Right forelimb (tissue), 1 donor: ENCODE measurements at regions not wholly inside any gene's neighbourhood (a gene's known extent, or its start where the extent isn't known, plus 50 kb on each side); places are given as distances from the start of the nearest gene placed in this dataset.
"Not testable (repeated sequence)": the region's sequence is repeated elsewhere in the genome, so short reads cannot be mapped to it uniquely, and the experiment has no call there.

Source experiments
- DNase-seq: peaks from one replicate; pipeline ENCODE4 v3.0.0-alpha.2; 2018

GRCh38 chr9:86515221-86515620 lies 161.0 kb upstream of the TUT7 start:
- no peak for DNase-seq

- no peak for DNase-seq
Observed at GRCh38 chr9:86513429-86513828, 159.2 kb upstream of the TUT7 start.

GRCh38 chr9:86512929-86513328 lies 158.7 kb upstream of the TUT7 start:
- DNase-seq: no peak

GRCh38 chr9:86511614-86512360 lies 157.6 kb upstream of the TUT7 start:
- no peak for DNase-seq

GRCh38 chr9:86508208-86508903 lies 154.1 kb upstream of the TUT7 start:
- DNase-seq: no peak

GRCh38 chr9:86507212-86507630 lies 153.0 kb upstream of the TUT7 start:
- DNase-seq: no peak

- DNase-seq: no peak
Observed at GRCh38 chr9:86503942-86504341, 149.7 kb upstream of the TUT7 start.

GRCh38 chr9:86503314-86503713 lies 149.1 kb upstream of the TUT7 start:
- no peak for DNase-seq

GRCh38 chr9:86500667-86501435 lies 146.6 kb upstream of the TUT7 start:
- no peak for DNase-seq

GRCh38 chr9:86500031-86500430 lies 145.8 kb upstream of the TUT7 start:
- no peak for DNase-seq

- no peak for DNase-seq
Observed at GRCh38 chr9:86494644-86495111, 140.5 kb upstream of the TUT7 start.

- DNase-seq: no peak
Observed at GRCh38 chr9:86491468-86492266, 137.5 kb upstream of the TUT7 start.

- no peak for DNase-seq
Observed at GRCh38 chr9:86488794-86489193, 134.6 kb upstream of the TUT7 start.

- DNase-seq: no peak
Observed at GRCh38 chr9:86488345-86488744, 134.1 kb upstream of the TUT7 start.

GRCh38 chr9:86487838-86488233 lies 133.6 kb upstream of the TUT7 start:
- no peak for DNase-seq

GRCh38 chr9:86486891-86487837 lies 133.0 kb upstream of the TUT7 start:
- no peak for DNase-seq

GRCh38 chr9:86485359-86485758 lies 131.1 kb upstream of the TUT7 start:
- no peak for DNase-seq

GRCh38 chr9:86483496-86483895 lies 129.3 kb upstream of the TUT7 start:
- no peak for DNase-seq

- DNase-seq: no peak
Observed at GRCh38 chr9:86481466-86481865, 127.3 kb upstream of the TUT7 start.

- DNase-seq: not testable (repeated sequence)
Observed at GRCh38 chr9:86475255-86475654, 121.0 kb upstream of the TUT7 start.

GRCh38 chr9:86471171-86471815 lies 117.1 kb upstream of the TUT7 start:
- DNase-seq: no peak
